Fibroblast of lung (primary cell): ENCODE measurements at regions not wholly inside any gene's neighbourhood (a gene's known extent, or its start where the extent isn't known, plus 50 kb on each side); places are given as distances from the start of the nearest gene placed in this dataset.

Source experiments
- EZH2 ChIP-seq: IDR thresholded peaks from 2 replicates; pipeline ENCODE4 v1.5.1; 2012; ENCODE audit warnings: low read length, control low read depth, mild to moderate bottlenecking; ENCODE audit errors: missing control alignments
- TF ChIP-seq, protein P1 (sequence below), 2 donors: IDR thresholded peaks in 1 of 2; conservative IDR thresholded peaks in 1 of 2; 1 replicate in 1 of 2; 2 replicates in 1 of 2; pipeline ENCODE4 v1.5.1; 2011 to 2012; ENCODE audit warnings: low read length in 2 of 2, control low read depth in 1 of 2, inconsistent platforms in 1 of 2, low read depth in 1 of 2, mild to moderate bottlenecking in 1 of 2

DNA sequence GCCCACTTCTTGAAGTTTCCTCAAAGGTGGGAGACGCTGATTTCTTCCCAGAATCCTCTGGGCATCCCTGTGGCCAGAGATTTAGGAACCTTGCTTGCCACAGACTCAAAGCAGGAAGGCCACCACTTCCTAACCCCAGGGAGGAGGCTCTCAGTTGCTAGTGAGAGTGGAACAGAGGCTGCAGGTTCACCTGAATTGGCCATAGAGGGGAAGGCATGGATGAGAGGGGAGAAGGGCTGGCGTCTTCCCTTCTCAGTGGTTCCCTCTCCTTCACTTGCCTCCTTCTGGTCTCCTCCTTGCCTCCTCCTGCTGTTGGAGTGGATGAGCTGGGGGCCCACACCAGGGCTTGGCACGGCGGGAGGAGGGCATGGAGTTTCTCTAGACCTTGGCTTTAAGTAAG, 185.7 kb downstream of the ADAMTS15 start:
- TF ChIP-seq, protein P1, sequence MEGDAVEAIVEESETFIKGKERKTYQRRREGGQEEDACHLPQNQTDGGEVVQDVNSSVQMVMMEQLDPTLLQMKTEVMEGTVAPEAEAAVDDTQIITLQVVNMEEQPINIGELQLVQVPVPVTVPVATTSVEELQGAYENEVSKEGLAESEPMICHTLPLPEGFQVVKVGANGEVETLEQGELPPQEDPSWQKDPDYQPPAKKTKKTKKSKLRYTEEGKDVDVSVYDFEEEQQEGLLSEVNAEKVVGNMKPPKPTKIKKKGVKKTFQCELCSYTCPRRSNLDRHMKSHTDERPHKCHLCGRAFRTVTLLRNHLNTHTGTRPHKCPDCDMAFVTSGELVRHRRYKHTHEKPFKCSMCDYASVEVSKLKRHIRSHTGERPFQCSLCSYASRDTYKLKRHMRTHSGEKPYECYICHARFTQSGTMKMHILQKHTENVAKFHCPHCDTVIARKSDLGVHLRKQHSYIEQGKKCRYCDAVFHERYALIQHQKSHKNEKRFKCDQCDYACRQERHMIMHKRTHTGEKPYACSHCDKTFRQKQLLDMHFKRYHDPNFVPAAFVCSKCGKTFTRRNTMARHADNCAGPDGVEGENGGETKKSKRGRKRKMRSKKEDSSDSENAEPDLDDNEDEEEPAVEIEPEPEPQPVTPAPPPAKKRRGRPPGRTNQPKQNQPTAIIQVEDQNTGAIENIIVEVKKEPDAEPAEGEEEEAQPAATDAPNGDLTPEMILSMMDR (conservative IDR thresholded peaks at IDR 0.05 in 1 of 2, IDR thresholded peaks at IDR 0.05 in 1 of 2; ENCODE audit: low read depth in 1 of 2, low read length in 2 of 2), result no peak
- no peak for TF ChIP-seq EZH2
